SK-N-MC (cell line): ENCODE measurements at regions not wholly inside any gene's neighbourhood (a gene's known extent, or its start where the extent isn't known, plus 50 kb on each side); places are given as distances from the start of the nearest gene placed in this dataset.

ENCODE experiments used
- EZH2 ChIP-seq: fragments of 200-600 bp; sonication (generic); IDR thresholded peaks from one replicate; pipeline ENCODE4 v1.6.1; 2017; ENCODE audit warnings: antibody characterized with exemption
- POLR2AphosphoS5 ChIP-seq: IDR thresholded peaks from 2 replicates; pipeline ENCODE4 v1.6.1; 2012; ENCODE audit warnings: mild to moderate bottlenecking, low read depth, low read length, borderline replicate concordance

DNA sequence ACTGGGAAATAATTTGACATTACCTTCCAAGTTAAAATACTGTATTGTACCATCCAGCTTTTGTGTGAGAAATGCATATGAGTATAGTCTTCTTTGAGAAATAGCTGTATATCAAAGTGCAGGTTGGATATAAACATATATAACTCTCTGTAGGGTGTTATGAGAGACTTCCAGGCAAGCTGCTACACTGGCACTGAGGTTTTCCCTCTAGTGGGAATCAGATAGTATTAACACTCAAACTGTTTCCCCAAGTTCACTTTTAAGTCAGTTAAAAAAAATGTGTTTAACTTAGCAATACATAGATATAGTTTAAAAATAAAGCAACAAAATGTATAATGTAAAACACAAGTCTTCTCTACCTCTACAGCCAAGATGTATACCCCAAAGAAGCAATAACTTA, 368.4 kb upstream of the SLC8A1 start:
- TF ChIP-seq POLR2AphosphoS5 = no peak
- no peak for TF ChIP-seq EZH2
